IPS-20b (cell line): ENCODE measurements at regions not wholly inside any gene's neighbourhood (a gene's known extent, or its start where the extent isn't known, plus 50 kb on each side); places are given as distances from the start of the nearest gene placed in this dataset.

Experiments
- H3K27ac ChIP-seq: one replicate; pipeline ENCODE4 v1.5.1; 2013; ENCODE audit warnings: low read length
- H3K27me3 ChIP-seq: 2 replicates; pipeline ENCODE4 v1.6.1; 2013; ENCODE audit warnings: mild to moderate bottlenecking, low read length, inconsistent platforms; ENCODE audit not compliant: insufficient read depth
- H3K36me3 ChIP-seq: 2 replicates; pipeline ENCODE4 v1.6.1; 2013; ENCODE audit warnings: low read depth, mild to moderate bottlenecking, inconsistent platforms, low read length, moderate library complexity; ENCODE audit not compliant: insufficient read depth
- H3K4me1 ChIP-seq: 2 replicates; pipeline ENCODE4 v1.6.1; 2013; ENCODE audit warnings: mild to moderate bottlenecking, control low read depth, inconsistent platforms, low read length, moderate library complexity; ENCODE audit not compliant: insufficient read depth
- H3K4me3 ChIP-seq: 2 replicates; pipeline ENCODE4 v1.5.1; 2013; ENCODE audit warnings: mild to moderate bottlenecking, low read length, inconsistent platforms
- H3K9ac ChIP-seq: 2 replicates; pipeline ENCODE4 v1.6.1; 2013; ENCODE audit warnings: low read depth, mild to moderate bottlenecking, inconsistent platforms, low read length, moderate library complexity
- H3K9me3 ChIP-seq: 2 replicates; pipeline ENCODE4 v1.6.1; 2013; ENCODE audit warnings: mild to moderate bottlenecking, low read depth, low read length, inconsistent platforms; ENCODE audit not compliant: insufficient read depth

- H3K4me1 ChIP-seq: no peaks in the 10 kb centered on the region
- H3K36me3 ChIP-seq: no peaks in the 10 kb centered on the region
- H3K9ac ChIP-seq: no peak overlapping the region
- no peak overlapping the region for H3K4me3 ChIP-seq
- H3K27me3 ChIP-seq: no peaks in the 10 kb centered on the region
- no peak overlapping the region for H3K27ac ChIP-seq
- H3K9me3 ChIP-seq: no peaks in the 10 kb centered on the region
These were observed 558.3 kb downstream of the TNS1 start for GRCh38 chr2:217444509-217444908.

- H3K9me3 ChIP-seq: no peaks in the 10 kb centered on the region
- no peaks in the 10 kb centered on the region for H3K36me3 ChIP-seq
- H3K4me3 ChIP-seq: no peak overlapping the region
- H3K9ac ChIP-seq: no peak overlapping the region
- no peak overlapping the region for H3K27ac ChIP-seq
- no peaks in the 10 kb centered on the region for H3K4me1 ChIP-seq
- H3K27me3 ChIP-seq: no peaks in the 10 kb centered on the region
These were observed 559.2 kb downstream of the TNS1 start for GRCh38 chr2:217443601-217444000.

GRCh38 chr2:217440000-217440399 is 562.8 kb downstream of the TNS1 start:
- H3K9me3 ChIP-seq: no peaks in the 10 kb centered on the region
- no peak overlapping the region for H3K4me3 ChIP-seq
- H3K27ac ChIP-seq: no peak overlapping the region
- no peaks in the 10 kb centered on the region for H3K27me3 ChIP-seq
- no peak overlapping the region for H3K9ac ChIP-seq
- H3K4me1 ChIP-seq: no peaks in the 10 kb centered on the region
- no peaks in the 10 kb centered on the region for H3K36me3 ChIP-seq

- peaks cover 4% of the 10 kb centered on the region; the same call in 1 of the 2 replicates for H3K4me1 ChIP-seq
- peaks cover under 1% of the 10 kb centered on the region; the same call in 1 of the 2 replicates for H3K27me3 ChIP-seq
- H3K36me3 ChIP-seq: no peaks in the 10 kb centered on the region
- H3K9me3 ChIP-seq: no peaks in the 10 kb centered on the region
- H3K27ac ChIP-seq: no peak overlapping the region
- no peak overlapping the region for H3K4me3 ChIP-seq
- no peak overlapping the region for H3K9ac ChIP-seq
These were observed 564.0 kb downstream of the TNS1 start for GRCh38 chr2:217438821-217439220.

GRCh38 chr2:217438136-217438535 is 564.7 kb downstream of the TNS1 start:
- Histone ChIP-seq H3K9me3 (no peaks in the 10 kb centered on the region), H3K27ac (no peak overlapping the region), H3K27me3 (peaks cover 5% of the 10 kb centered on the region; the same call in 1 of the 2 replicates), H3K4me1 (peaks cover 4% of the 10 kb centered on the region; the same call in 1 of the 2 replicates), H3K9ac (no peak overlapping the region), H3K36me3 (no peaks in the 10 kb centered on the region), H3K4me3 (no peak overlapping the region)

- no peak overlapping the region for H3K27ac ChIP-seq
- no peak overlapping the region for H3K4me3 ChIP-seq
- peaks cover 5% of the 10 kb centered on the region; the same call in 1 of the 2 replicates for H3K27me3 ChIP-seq
- H3K36me3 ChIP-seq: no peaks in the 10 kb centered on the region
- H3K9ac ChIP-seq: no peak overlapping the region
- no peaks in the 10 kb centered on the region for H3K9me3 ChIP-seq
- peaks cover 4% of the 10 kb centered on the region; the same call in 1 of the 2 replicates for H3K4me1 ChIP-seq
These were observed 565.4 kb downstream of the TNS1 start for GRCh38 chr2:217437290-217437870.

GRCh38 chr2:217436386-217436785 is 566.4 kb downstream of the TNS1 start:
- Histone ChIP-seq H3K9me3 (no peaks in the 10 kb centered on the region), H3K27me3 (peaks cover 5% of the 10 kb centered on the region; the same call in 1 of the 2 replicates), H3K4me3 (no peak overlapping the region), H3K4me1 (peaks cover 4% of the 10 kb centered on the region; the same call in 1 of the 2 replicates), H3K27ac (no peak overlapping the region), H3K36me3 (no peaks in the 10 kb centered on the region), H3K9ac (no peak overlapping the region)

GRCh38 chr2:217434180-217434975 is 568.4 kb downstream of the TNS1 start:
- H3K4me3 ChIP-seq: no peak overlapping the region; the same call in 1 of the 2 replicates
- no peak overlapping the region for H3K9ac ChIP-seq
- H3K9me3 ChIP-seq: no peaks in the 10 kb centered on the region
- H3K27me3 ChIP-seq: peaks cover 5% of the 10 kb centered on the region; the same call in 1 of the 2 replicates
- peaks cover 4% of the 10 kb centered on the region; the same call in 1 of the 2 replicates for H3K4me1 ChIP-seq
- no peaks in the 10 kb centered on the region for H3K36me3 ChIP-seq
- no peak overlapping the region for H3K27ac ChIP-seq

- Histone ChIP-seq H3K27ac (no peak overlapping the region), H3K36me3 (no peaks in the 10 kb centered on the region), H3K4me3 (no peak overlapping the region), H3K4me1 (peaks cover 4% of the 10 kb centered on the region; the same call in 1 of the 2 replicates), H3K9me3 (no peaks in the 10 kb centered on the region), H3K9ac (no peak overlapping the region), H3K27me3 (peaks cover 5% of the 10 kb centered on the region; the same call in 1 of the 2 replicates)
These were observed 569.3 kb downstream of the TNS1 start for GRCh38 chr2:217433522-217433921.

- Histone ChIP-seq H3K9me3 (no peaks in the 10 kb centered on the region), H3K27ac (no peak overlapping the region), H3K27me3 (peaks cover 5% of the 10 kb centered on the region), H3K36me3 (no peaks in the 10 kb centered on the region), H3K9ac (no peak overlapping the region), H3K4me1 (peaks cover 4% of the 10 kb centered on the region; the same call in 1 of the 2 replicates), H3K4me3 (no peak overlapping the region)
These were observed 571.1 kb downstream of the TNS1 start for GRCh38 chr2:217431577-217432269.

- H3K4me3 ChIP-seq: no peak overlapping the region
- H3K9ac ChIP-seq: no peak overlapping the region
- H3K27ac ChIP-seq: no peak overlapping the region
- peaks cover 4% of the 10 kb centered on the region; the same call in 1 of the 2 replicates for H3K4me1 ChIP-seq
- H3K9me3 ChIP-seq: no peaks in the 10 kb centered on the region
- H3K27me3 ChIP-seq: peaks cover 5% of the 10 kb centered on the region
- H3K36me3 ChIP-seq: no peaks in the 10 kb centered on the region
These were observed 571.2 kb upstream of the TNP1 start for GRCh38 chr2:217430916-217431576.
